Activated naive CD8-positive, alpha-beta T cell (primary cell): ENCODE measurements at regions not wholly inside any gene's neighbourhood (a gene's known extent, or its start where the extent isn't known, plus 50 kb on each side); places are given as distances from the start of the nearest gene placed in this dataset.

Experiments
- H3K27ac Mint-ChIP-seq: one replicate; pipeline ENCODE4 v1.8.0; 2021; ENCODE audit warnings: mixed read lengths
- H3K27me3 Mint-ChIP-seq: one replicate; pipeline ENCODE4 v1.8.0; 2021; ENCODE audit warnings: mixed read lengths
- H3K36me3 Mint-ChIP-seq: one replicate; pipeline ENCODE4 v1.8.0; 2021; ENCODE audit warnings: mixed read lengths
- H3K4me1 Mint-ChIP-seq: one replicate; pipeline ENCODE4 v1.8.0; 2021; ENCODE audit warnings: low read depth, mixed read lengths
- H3K4me3 Mint-ChIP-seq: one replicate; pipeline ENCODE4 v1.8.0; 2021; ENCODE audit warnings: mild to moderate bottlenecking, mixed read lengths
- H3K9me3 Mint-ChIP-seq: one replicate; pipeline ENCODE4 v1.8.0; 2021; ENCODE audit warnings: low read depth, mixed read lengths

GRCh38 chr3:102643546-102643945, 208.7 kb downstream of the ZPLD1 start:
- Mint-ChIP-seq H3K4me1 (no peaks in the 10 kb centered on the region), H3K27me3 (peaks cover 4% of the 10 kb centered on the region), H3K36me3 (no peaks in the 10 kb centered on the region), H3K9me3 (peaks cover 3% of the 10 kb centered on the region), H3K27ac (no peak overlapping the region), H3K4me3 (no peak overlapping the region)

- H3K4me1 Mint-ChIP-seq, result no peaks in the 10 kb centered on the region
- peaks cover 4% of the 10 kb centered on the region for H3K27me3 Mint-ChIP-seq
- no peak overlapping the region for H3K4me3 Mint-ChIP-seq
- H3K9me3 Mint-ChIP-seq, result peaks cover 3% of the 10 kb centered on the region
- H3K36me3 Mint-ChIP-seq, result no peaks in the 10 kb centered on the region
- no peak overlapping the region for H3K27ac Mint-ChIP-seq
Observed at GRCh38 chr3:102646557-102646956, 211.7 kb downstream of the ZPLD1 start.

- no peaks in the 10 kb centered on the region for H3K36me3 Mint-ChIP-seq
- H3K27me3 Mint-ChIP-seq, result peaks cover 2% of the 10 kb centered on the region
- no peaks in the 10 kb centered on the region for H3K4me1 Mint-ChIP-seq
- H3K4me3 Mint-ChIP-seq, result no peak overlapping the region
- no peak overlapping the region for H3K27ac Mint-ChIP-seq
- no peaks in the 10 kb centered on the region for H3K9me3 Mint-ChIP-seq
Observed at GRCh38 chr3:102660653-102661052, 225.8 kb downstream of the ZPLD1 start.

GRCh38 chr3:102661707-102662497, 227.1 kb downstream of the ZPLD1 start:
- peaks cover 2% of the 10 kb centered on the region for H3K27me3 Mint-ChIP-seq
- no peaks in the 10 kb centered on the region for H3K9me3 Mint-ChIP-seq

GRCh38 chr3:102662498-102662772, 227.6 kb downstream of the ZPLD1 start:
- Mint-ChIP-seq H3K27me3 (peaks cover 7% of the 10 kb centered on the region), H3K27ac (no peak overlapping the region), H3K4me1 (no peaks in the 10 kb centered on the region), H3K36me3 (no peaks in the 10 kb centered on the region), H3K9me3 (no peaks in the 10 kb centered on the region), H3K4me3 (no peak overlapping the region)

More at GRCh38 chr3:102661707-102662497, 227.1 kb downstream of the ZPLD1 start:
- H3K4me3 Mint-ChIP-seq, result no peak overlapping the region
- H3K4me1 Mint-ChIP-seq, result no peaks in the 10 kb centered on the region
- H3K27ac Mint-ChIP-seq, result no peak overlapping the region
- no peaks in the 10 kb centered on the region for H3K36me3 Mint-ChIP-seq

- Mint-ChIP-seq H3K4me1 (no peaks in the 10 kb centered on the region), H3K4me3 (no peak overlapping the region), H3K9me3 (no peaks in the 10 kb centered on the region), H3K27ac (no peak overlapping the region), H3K27me3 (peaks cover 9% of the 10 kb centered on the region), H3K36me3 (no peaks in the 10 kb centered on the region)
Observed at GRCh38 chr3:102664126-102664525, 229.3 kb downstream of the ZPLD1 start.

- Mint-ChIP-seq H3K4me1 (no peaks in the 10 kb centered on the region), H3K9me3 (no peaks in the 10 kb centered on the region), H3K27ac (no peak overlapping the region), H3K36me3 (no peaks in the 10 kb centered on the region), H3K4me3 (no peak overlapping the region), H3K27me3 (peaks cover 8% of the 10 kb centered on the region)
Observed at GRCh38 chr3:102665183-102665582, 230.4 kb downstream of the ZPLD1 start.

GRCh38 chr3:102668247-102668646, 233.4 kb downstream of the ZPLD1 start:
- Mint-ChIP-seq H3K27ac (no peak overlapping the region), H3K27me3 (peaks cover 18% of the 10 kb centered on the region), H3K4me3 (no peak overlapping the region), H3K4me1 (no peaks in the 10 kb centered on the region), H3K36me3 (no peaks in the 10 kb centered on the region), H3K9me3 (no peaks in the 10 kb centered on the region)

GRCh38 chr3:102670986-102671385, 236.2 kb downstream of the ZPLD1 start:
- no peak overlapping the region for H3K27ac Mint-ChIP-seq
- no peaks in the 10 kb centered on the region for H3K36me3 Mint-ChIP-seq
- H3K4me3 Mint-ChIP-seq, result no peak overlapping the region
- no peaks in the 10 kb centered on the region for H3K9me3 Mint-ChIP-seq
- peaks cover 2% of the 10 kb centered on the region for H3K4me1 Mint-ChIP-seq
- H3K27me3 Mint-ChIP-seq, result peaks cover 22% of the 10 kb centered on the region

- Mint-ChIP-seq H3K4me1 (peaks cover 2% of the 10 kb centered on the region), H3K9me3 (no peaks in the 10 kb centered on the region), H3K4me3 (no peak overlapping the region), H3K27me3 (peaks cover 19% of the 10 kb centered on the region), H3K27ac (no peak overlapping the region), H3K36me3 (no peaks in the 10 kb centered on the region)
Observed at GRCh38 chr3:102672305-102672704, 237.5 kb downstream of the ZPLD1 start.

GRCh38 chr3:102673271-102674115, 238.7 kb downstream of the ZPLD1 start:
- Mint-ChIP-seq H3K36me3 (no peaks in the 10 kb centered on the region), H3K4me3 (no peak overlapping the region), H3K27ac (no peak overlapping the region), H3K4me1 (peaks cover 2% of the 10 kb centered on the region), H3K9me3 (no peaks in the 10 kb centered on the region), H3K27me3 (peaks cover 16% of the 10 kb centered on the region)

- H3K4me1 Mint-ChIP-seq, result peaks cover 2% of the 10 kb centered on the region
- H3K27me3 Mint-ChIP-seq, result peaks cover 17% of the 10 kb centered on the region
- H3K9me3 Mint-ChIP-seq, result no peaks in the 10 kb centered on the region
- H3K4me3 Mint-ChIP-seq, result no peak overlapping the region
- H3K27ac Mint-ChIP-seq, result no peak overlapping the region
- H3K36me3 Mint-ChIP-seq, result no peaks in the 10 kb centered on the region
Observed at GRCh38 chr3:102674284-102674683, 239.5 kb downstream of the ZPLD1 start.

GRCh38 chr3:102676424-102676823, 241.6 kb downstream of the ZPLD1 start:
- no peak overlapping the region for H3K4me3 Mint-ChIP-seq
- H3K36me3 Mint-ChIP-seq, result no peaks in the 10 kb centered on the region
- H3K27me3 Mint-ChIP-seq, result peaks cover 19% of the 10 kb centered on the region
- no peak overlapping the region for H3K27ac Mint-ChIP-seq
- H3K4me1 Mint-ChIP-seq, result peaks cover 2% of the 10 kb centered on the region
- no peaks in the 10 kb centered on the region for H3K9me3 Mint-ChIP-seq

GRCh38 chr3:102682741-102683140, 247.9 kb downstream of the ZPLD1 start:
- Mint-ChIP-seq H3K36me3 (no peaks in the 10 kb centered on the region), H3K27me3 (peaks cover 16% of the 10 kb centered on the region), H3K4me3 (no peak overlapping the region), H3K4me1 (no peaks in the 10 kb centered on the region), H3K27ac (no peak overlapping the region), H3K9me3 (no peaks in the 10 kb centered on the region)

GRCh38 chr3:102686792-102687191, 252.0 kb downstream of the ZPLD1 start:
- H3K9me3 Mint-ChIP-seq, result no peaks in the 10 kb centered on the region

More at GRCh38 chr3:102686792-102687191, 252.0 kb downstream of the ZPLD1 start:
- no peak overlapping the region for H3K4me3 Mint-ChIP-seq
- no peak overlapping the region for H3K27ac Mint-ChIP-seq
- H3K27me3 Mint-ChIP-seq, result peaks cover 9% of the 10 kb centered on the region
- no peaks in the 10 kb centered on the region for H3K36me3 Mint-ChIP-seq
- H3K4me1 Mint-ChIP-seq, result no peaks in the 10 kb centered on the region
